HG03378 (cell line): ENCODE measurements at regions not wholly inside any gene's neighbourhood (a gene's known extent, or its start where the extent isn't known, plus 50 kb on each side); places are given as distances from the start of the nearest gene placed in this dataset.

Experiments
- ATAC-seq: cut with Tn5 transposase; IDR thresholded peaks from one replicate; pipeline ENCODE4 v1.9.1; 2021; ENCODE audit warnings: mild to moderate bottlenecking, moderate library complexity; ENCODE audit not compliant: unreplicated experiment

DNA sequence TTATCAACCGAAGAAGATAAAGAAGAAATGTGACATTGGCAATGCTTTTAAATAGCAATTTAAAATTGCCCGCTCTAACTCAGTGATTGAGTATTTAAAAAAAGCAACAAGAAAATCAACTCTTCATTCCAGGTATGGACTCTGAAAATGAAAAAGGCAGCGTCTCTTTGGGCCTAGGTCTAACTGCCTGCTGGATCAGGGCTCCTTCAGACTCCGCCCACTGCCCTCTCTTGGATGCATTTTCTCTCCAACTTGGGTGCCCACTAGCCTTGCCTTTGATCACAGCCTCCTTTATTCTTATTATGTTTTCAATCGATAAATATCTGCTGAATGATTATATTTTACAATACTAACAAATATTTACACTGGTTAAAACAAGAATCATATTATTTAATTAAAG is 268.9 kb downstream of the MRPL39 start:
- no peak for ATAC-seq

DNA sequence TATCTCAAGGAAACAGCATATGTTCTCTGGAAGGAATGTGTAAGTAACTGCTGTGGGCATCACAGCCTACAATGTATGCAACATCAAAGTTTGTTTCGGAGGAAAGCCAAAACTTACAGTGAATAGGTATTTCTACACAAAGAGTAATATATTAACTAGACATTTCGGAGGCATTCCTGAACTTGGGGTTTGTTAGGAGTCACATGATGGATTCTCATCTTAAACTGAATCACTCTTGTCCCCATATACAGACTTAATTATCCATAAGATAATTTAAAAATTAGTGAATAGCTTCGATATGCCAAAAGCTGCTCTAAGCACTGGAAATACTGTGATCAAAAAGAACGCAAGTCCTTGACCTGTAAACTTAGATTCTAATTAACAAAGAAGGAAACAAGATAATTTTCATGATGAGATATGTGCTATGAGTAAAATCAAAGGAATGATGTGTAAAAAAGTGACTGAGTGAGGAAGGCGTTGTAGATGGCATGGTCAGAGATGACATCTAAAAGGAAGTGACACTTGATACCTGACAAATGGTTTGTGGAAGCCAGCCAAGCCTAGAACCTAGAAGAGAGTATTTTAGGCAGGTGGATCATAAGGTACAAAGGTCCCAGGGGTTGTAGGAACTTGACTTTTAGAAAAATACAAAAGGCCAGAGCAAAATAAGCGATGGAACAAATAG is 273.1 kb downstream of the MRPL39 start:
- no peak for ATAC-seq

DNA sequence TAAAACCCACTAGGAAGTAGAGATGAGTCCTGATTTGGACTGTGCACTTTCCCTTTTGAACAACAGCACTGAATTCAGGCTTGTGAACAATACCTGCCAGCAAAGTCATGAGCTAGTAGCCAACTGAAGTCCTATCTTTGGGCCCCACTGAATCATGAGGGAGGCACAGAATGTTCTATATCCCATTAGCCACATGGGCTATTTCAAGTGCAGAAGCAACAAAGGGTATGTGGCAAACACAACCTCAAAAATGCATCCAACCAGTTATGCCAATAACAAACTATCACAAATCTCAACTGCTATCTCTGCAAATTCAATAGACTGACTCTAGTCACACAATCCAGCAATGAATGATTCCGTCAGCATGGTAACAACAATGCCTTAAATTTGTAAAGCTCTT is 276.0 kb downstream of the MRPL39 start:
- ATAC-seq, result no peak

DNA sequence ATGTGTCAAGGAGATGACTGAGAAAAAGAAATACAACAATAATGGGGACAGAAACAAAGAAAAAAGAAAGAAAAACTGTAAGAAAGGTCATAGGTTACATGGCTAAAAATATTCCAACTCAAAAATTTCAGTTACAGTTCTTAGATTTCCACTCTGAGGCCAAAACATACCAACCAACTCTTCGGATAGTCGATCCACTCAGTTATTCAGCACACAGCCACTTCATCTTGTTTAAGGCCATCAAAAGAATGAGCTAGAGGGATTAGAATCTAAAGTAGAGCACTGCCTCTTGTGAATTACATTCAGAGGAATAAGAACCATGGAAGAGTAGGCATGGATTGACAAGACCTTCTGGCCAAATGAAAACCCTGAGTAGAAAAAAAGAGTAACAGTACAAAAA is 277.0 kb downstream of the MRPL39 start:
- no peak for ATAC-seq

DNA sequence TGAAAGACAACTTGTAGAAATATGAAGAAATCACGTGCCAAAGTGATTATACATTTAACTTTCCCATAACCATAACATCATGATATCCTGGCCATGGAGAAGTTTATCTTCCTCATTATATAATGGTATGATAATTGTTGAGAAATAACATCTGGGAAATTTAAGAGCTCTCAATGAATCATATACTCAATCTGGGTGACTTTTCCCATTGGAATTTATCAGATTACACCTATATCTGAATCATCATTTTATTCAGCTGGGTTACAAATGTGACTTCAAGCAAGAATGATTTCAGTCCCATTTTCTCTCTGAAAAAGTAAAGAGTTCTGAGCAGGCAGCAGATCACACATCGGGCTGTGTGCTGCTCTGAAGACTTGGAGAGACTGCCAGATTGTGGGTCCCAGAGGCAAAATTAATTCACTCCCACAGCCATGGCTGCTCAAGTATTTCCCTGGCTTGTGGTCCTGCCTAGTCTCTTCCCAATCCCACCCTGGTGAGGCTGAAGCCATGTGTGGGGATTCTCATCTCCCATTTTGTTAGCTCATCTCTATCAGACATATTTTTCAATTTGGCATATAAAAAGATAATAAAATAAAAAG is 278.0 kb downstream of the MRPL39 start:
- ATAC-seq, result no peak

DNA sequence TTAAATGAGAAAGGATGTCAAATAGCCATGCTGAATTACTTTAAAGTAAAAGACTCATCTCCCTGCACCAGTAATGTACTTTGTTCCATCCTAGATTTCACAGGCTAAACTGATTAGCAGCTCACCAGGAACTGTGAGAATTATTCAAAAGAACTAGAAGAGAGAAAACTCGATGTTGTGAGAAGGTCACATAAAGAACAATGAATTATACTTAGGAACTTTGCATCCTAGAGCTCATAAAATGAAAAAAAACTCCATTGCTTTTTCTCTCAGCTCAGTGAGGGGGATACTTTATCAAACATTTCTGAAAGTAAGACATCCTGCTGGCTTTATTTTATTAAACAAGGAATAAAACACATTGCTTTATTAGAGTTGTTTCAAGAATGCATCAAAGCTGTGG is 278.5 kb downstream of the MRPL39 start:
- ATAC-seq, result no peak

DNA sequence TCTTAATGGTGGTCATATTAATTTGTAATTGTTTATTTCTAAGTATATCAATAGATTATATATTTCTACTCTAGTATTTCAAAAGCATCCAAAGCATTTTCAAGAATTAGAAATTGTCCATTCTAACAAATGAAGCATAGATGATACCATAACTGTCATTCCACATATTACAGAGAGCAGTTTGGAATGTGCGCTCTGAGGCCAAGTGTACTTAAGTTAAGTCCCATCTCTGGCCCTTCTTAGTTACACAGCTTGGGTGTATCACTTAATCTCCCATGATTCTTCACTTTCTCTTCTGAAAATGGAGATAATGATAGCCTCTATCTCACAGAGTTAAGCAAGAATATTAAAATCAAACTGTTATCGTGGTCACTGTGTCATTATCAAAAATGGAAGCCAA is 281.1 kb downstream of the MRPL39 start:
- no peak for ATAC-seq

DNA sequence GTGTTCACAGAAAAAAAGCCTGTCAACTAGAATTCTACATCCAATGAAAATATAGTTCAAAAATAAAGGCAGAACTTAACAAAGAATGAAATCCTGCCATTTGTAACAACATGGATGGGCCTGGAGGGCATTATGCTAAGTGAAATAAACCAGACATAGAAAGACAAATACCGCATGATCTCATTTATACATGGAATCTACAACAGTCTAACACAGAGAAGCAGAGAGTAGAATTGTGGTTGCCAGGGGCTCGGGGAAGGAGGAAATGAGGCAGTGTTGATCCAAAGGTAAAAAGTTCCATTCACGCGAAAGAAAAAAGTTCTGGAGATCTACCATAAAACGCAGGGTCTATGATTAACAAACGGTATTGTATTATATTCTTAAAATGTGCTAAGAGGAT is 282.6 kb downstream of the MRPL39 start:
- ATAC-seq, result no peak

DNA sequence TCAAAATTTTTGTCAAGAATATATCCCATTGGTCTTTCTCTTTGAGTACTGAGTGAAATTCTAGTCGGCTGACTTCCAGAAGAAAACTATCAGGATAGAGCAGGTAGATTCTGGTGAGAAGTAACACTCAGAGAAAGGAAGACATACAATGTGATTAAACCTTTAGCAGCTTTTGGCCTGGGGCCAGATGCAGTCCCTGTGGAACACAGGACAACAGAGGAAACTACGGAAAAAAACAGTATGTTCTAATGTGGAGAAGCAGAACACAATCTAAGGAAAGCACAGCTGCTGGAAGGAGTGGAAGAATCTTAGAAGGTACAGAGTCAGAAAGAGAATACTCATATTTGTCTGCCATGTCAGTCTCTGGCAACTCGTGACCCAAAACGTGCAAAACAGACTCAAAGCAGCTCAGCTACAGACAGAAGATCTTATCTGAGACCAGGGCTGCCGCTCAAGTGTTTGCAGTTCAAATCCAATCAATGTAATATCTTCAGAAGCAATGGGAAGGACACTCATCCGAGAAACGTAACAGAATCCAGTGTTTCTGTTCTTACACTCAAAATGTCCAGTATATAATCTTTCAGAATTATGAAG is 283.8 kb downstream of the MRPL39 start:
- no peak for ATAC-seq

DNA sequence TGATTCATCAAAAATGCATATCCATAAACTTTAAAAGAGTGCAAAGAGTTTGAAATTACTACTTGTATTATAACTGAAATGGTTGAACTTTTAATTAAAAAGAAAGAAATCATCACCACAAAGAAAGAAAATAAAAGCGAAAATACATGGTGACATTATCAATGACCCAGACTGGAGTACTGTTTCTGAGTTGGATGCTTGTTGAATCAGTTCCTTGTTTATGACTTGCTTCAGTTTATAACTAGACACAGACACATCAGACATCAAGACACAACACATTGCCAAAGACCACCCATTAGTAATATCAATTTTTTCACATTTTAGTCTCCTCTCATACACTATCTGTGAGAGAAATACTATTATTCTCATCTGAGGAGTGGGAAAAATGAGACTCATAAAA is 293.0 kb downstream of the MRPL39 start:
- ATAC-seq, result no peak

DNA sequence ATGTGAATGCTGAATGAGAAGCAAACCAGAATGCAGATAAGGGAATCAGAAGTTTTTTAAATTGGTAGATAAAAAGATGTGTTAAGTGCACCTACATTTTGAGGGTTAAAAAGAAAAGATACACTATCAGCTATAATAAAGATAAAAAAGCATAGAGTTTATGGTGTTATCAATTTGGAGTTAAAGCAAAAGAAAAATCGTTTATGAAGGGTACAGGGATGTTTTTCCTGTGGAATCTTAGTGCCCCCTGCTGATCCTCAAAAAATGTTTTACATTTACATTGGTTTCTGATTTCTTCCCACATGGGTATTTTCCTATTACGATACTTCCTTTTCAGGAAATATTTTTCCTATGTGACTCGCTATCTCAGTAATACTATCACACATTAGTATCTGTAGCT is 293.5 kb downstream of the MRPL39 start:
- ATAC-seq, result no peak

DNA sequence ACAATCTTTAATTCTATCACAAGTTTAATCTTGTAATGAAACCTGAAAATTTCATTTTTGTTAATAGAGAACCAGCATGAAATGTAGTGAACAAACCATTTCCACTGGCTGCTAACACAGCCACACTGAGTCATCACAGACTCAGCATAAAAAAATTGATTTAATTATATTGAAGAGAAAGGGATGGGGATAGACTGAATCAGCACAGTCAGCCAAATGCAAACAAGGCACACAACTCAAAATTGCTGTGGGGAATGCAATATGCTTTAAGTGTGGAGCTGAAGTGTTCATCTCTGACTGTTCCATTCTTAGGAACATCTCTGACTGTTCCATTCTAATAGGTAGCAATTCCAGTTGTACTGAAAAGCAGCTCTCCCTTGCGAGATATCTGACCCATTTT is 299.8 kb downstream of the MRPL39 start:
- ATAC-seq, result no peak

DNA sequence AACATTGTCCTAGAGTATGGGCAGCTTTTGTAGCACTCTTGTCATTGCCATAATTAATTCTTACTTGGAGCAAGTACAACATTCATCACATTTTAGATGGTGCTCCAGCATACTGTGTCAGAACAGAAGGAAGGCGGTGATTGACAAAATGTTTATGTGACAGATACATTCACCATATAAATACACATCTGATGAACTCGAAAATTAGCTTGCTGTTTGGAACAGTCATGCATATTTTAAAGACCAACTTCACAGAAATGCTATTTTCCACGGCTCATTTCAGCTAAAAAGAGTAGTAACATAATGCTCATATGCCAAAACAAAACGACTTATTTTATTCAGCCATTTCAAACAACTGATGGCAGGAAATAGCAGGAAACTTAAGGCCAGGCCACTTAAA is 302.7 kb downstream of the MRPL39 start:
- ATAC-seq, result no peak

DNA sequence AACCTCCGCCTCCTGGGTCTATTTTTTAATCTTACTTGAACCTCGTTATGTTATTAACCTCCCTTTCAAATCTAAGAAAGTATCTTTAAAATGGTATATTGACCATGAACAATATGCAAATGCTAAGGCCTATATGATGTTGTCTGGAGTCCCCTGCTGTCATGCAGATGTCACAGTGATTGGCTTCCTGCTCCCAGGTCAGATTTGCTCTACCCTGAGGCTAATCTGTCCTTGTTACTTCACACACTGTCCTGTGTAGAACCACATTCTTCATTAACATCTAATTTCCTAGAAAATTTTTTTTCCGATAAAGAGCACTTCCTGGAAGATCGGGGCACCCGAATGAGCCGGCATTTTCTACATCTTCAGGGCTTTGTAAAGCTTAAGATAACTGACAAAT is 306.6 kb downstream of the MRPL39 start:
- no peak for ATAC-seq

DNA sequence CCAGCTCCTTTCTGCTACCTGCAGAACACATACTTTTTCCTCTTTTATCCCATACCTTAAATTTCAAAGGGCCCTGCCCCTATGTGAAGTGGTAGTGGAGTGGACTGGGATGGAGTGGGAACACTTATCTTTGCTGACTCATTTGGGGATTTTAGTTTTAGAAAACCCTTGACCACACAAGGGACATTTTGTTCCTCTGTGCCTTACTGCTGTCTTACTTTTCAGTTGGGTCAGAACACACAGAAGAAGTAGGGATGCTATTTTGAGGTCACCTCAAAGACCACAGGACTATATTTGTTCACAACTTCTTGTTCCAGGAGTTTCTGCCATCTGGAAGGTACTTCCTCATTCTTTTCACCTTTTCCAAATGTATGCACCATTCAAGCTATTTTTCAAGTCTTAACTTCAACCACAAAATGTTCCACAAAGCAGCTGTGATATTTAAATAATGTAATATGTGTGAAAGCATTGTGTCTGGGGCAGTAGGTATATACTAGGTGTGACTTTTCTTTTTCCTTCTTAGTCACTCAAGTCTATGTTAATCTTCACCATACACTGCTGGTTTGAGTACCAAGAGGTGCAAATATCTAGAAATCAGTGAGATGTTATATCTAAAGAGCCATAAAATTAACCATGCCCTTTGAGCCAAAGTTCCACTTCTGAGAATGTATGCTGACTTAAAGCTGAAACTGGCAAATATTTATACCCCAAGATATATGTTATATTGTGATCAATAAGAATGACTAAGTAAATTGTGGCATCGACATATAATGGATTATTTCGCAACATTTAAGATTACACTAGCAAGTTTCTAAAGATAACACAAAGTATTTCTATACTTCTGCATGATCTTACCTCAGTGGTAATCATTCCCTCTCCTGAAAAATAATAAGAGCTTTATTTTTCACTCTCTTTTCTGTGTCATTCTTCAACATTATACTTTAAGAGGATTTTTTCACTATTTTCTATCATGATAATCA is 308.5 kb downstream of the MRPL39 start:
- peak; percentile 95 for ATAC-seq

DNA sequence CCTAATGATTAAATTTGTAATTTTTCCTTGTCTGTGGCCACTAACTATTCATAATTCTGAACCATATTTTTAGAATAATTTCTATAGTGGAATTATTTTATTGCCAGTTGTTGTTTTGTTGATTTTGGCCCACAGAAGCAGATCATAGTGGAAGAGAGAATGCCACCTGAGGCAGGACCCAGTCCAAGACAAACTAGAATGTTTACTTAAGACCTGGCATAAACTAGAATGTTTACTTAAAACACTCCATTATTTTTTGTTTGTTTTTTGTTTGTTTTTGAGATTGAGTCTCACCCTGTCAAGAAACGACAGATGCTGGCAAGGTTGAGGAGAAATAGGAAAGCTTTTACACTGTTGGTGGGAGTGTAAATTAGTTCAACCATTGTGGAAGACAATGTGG is 310.2 kb downstream of the MRPL39 start:
- no peak for ATAC-seq

DNA sequence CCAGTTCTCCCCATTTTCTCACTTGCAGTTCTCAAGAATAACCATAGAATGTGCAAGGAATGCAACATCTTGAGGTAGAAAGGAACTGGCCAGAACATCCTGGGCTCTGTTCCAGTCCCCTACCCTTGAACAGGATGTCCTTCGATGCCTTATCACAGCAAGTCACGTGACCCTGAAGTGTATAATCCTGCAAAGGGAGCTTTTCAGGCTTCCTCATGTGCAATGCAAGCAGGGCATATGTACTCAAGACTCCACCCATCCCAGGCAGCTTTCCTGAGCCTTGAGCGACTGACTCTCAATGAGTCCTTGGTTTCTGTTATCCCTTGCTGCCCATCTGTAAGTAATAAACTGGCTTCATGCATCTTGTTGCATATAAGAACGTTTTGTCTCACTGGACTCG is 311.0 kb downstream of the MRPL39 start:
- ATAC-seq, result no peak

DNA sequence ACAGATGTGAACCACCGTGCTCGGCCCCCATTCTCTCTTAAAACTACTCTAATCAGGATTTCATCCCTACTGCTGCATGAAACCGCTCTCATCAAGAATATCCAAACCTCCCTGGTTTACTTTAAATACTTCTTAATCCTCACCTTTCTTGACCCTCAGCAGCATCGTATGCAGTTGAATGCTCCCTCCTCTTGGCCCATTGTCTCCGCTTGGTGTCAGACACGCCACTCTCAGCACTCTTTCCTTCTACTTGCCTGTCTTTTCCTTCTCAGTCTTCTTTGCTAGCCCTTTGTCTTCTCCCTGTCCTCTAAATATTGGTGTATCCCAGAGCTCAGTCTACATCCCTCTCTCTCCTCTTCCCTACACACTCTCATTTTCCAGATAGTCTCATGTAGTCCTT is 314.9 kb downstream of the MRPL39 start:
- no peak for ATAC-seq

DNA sequence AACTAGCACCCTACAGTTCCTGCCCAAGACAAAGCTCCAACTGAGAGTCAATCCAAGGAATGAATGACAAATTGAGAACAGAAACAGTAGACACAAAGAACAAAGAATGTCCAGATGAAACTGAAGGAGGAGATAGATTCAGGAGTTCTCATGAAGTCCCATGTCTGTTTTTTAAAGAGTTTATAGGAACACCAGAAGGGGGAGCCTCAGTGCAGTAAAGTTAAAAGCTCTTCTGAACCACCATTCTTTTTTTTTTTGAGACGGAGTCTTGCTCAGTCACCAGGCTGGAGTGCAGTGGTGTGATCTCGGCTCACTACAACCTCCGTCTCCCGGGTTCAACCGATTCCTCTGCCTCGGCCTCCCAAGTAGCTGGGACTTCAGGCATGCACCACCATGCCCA is 323.6 kb downstream of the MRPL39 start:
- ATAC-seq, result no peak

DNA sequence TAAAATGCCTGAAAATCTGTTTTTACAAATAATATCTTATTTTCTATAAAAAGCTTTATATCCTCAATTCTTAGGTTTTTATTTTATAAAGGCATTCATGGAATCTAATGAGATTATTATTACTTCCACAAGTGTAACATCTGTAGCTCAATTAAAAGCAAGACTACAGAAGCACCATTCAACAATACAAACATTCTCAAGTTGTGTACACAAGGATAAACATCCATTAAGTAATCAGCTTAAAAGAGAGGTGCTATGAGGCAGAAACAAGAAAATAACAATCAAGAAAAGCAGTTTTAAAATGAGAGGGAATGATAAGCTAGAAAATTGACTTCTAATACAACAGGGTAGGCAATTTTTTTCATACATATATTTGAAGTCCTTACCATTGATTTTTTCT is 326.1 kb downstream of the MRPL39 start:
- no peak for ATAC-seq

DNA sequence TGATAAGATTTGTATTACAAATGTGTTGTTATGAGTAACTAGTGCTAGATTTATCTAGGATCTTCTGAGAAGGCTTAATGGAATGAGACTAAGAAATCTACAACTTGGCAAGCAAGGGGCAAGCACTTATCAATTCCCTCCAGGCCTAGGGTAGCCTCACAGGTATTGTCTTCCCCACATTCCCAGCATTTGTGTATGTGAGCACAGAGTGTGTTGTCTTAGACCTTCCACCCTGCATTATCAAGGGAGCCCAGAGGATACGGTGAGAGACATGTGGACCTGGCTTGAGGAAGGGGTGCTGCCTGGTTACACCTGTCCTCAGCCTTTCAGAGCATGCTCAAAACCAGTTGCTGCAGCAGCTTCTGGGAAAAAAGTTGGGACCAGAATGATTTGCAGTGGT is 327.2 kb downstream of the MRPL39 start:
- no peak for ATAC-seq

DNA sequence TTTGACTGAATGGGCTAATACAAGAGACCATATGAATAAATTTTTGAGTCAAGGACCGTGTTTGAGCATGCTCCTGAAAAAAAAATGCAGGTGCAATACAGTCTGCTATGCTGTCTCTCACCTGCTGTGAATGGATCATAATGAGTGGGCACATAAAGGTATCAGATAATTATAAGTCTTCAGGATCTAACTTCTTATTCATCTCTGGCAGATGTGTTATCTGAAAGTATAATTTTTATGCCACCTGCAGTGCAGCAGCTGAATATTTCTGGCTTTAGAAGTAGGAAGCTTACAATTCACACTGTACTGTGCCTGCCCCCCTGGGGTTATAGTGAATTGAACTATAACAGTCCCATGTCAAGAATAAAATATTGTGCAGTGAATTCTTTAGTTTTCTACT is 333.3 kb downstream of the MRPL39 start:
- ATAC-seq, result no peak
